Tibial nerve (tissue), 4 donors: ENCODE measurements at regions not wholly inside any gene's neighbourhood (a gene's known extent, or its start where the extent isn't known, plus 50 kb on each side); places are given as distances from the start of the nearest gene placed in this dataset.

Experiments used
- EP300 ChIP-seq, 2 donors: sonication (generic); formaldehyde crosslinking; IDR thresholded peaks; one replicate each; pipeline ENCODE4 v1.6.1; 2017; ENCODE audit warnings: antibody characterized with exemption in 2 of 2, mild to moderate bottlenecking in 1 of 2
- POLR2A ChIP-seq, 2 donors: fragments of 450-650 bp; IDR thresholded peaks; one replicate each; pipeline ENCODE4 v1.6.1; 2017; ENCODE audit warnings: antibody characterized with exemption in 2 of 2, mild to moderate bottlenecking in 2 of 2, moderate library complexity in 2 of 2
- TF ChIP-seq, protein P1 (sequence below), 5 experiments: fragments of 200-600 bp in 3 of 5; fragments of 450-650 bp in 2 of 5; sonication (generic) in 3 of 5; IDR thresholded peaks; one replicate each; pipeline ENCODE4 v1.5.1; 2016 to 2019; ENCODE audit warnings: antibody characterized with exemption in 5 of 5, mild to moderate bottlenecking in 3 of 5, moderate library complexity in 2 of 5

DNA sequence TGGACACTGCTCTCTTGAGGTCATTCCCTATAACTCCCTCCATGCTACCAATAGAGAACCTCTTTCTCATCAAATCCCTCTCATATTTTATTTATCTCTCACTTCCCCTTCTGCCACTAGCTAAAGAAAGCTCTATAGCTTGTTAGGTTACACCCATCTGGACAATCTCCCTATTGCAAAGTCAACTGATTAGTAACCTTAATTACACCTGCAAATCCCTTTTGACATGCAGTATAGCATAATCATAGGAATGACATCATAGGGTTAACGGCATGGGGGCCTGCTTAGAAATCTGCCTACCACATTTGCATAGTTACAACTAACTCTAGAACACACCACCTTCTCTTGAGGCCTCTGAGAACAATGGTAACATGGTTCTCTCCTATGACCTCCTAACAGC lies 181.2 kb downstream of the EMP1 start:
- TF ChIP-seq POLR2A (IDR thresholded peaks at IDR 0.05) (no peak), EP300 (IDR thresholded peaks at IDR 0.05) (no peak)
- TF ChIP-seq, protein P1, sequence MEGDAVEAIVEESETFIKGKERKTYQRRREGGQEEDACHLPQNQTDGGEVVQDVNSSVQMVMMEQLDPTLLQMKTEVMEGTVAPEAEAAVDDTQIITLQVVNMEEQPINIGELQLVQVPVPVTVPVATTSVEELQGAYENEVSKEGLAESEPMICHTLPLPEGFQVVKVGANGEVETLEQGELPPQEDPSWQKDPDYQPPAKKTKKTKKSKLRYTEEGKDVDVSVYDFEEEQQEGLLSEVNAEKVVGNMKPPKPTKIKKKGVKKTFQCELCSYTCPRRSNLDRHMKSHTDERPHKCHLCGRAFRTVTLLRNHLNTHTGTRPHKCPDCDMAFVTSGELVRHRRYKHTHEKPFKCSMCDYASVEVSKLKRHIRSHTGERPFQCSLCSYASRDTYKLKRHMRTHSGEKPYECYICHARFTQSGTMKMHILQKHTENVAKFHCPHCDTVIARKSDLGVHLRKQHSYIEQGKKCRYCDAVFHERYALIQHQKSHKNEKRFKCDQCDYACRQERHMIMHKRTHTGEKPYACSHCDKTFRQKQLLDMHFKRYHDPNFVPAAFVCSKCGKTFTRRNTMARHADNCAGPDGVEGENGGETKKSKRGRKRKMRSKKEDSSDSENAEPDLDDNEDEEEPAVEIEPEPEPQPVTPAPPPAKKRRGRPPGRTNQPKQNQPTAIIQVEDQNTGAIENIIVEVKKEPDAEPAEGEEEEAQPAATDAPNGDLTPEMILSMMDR (IDR thresholded peaks at IDR 0.05) = no peak
